ENCODE measurements at regions not wholly inside any gene's neighbourhood (a gene's known extent, or its start where the extent isn't known, plus 50 kb on each side); places are given as distances from the start of the nearest gene placed in this dataset.

GRCh38 chr20:56153926-56154325 is 94.6 kb upstream of the MC3R start:
- peaks cover 0 to 2% (median 0%) of the 10 kb centered on the region in 3 donors for H3K27me3 Mint-ChIP-seq (ENCODE audit: low read depth in 3 of 3)
- no peak for TF ChIP-seq CTCF (IDR thresholded peaks at IDR 0.05)
- H2AFZ ChIP-seq (ENCODE audit: insufficient read depth, low read depth, low read length, poor library complexity, severe bottlenecking), result no peak overlapping the region
- no peak overlapping the region for H3K27ac ChIP-seq (ENCODE audit: low read depth in 1 of 2, low read length in 2 of 2)
- no peak overlapping the region for H3K4me3 ChIP-seq (replicated peaks in 1 of 3; ENCODE audit: low read depth in 2 of 3, low read length in 3 of 3)
- H3K4me2 ChIP-seq (replicated peaks; ENCODE audit: extremely low read depth, low read length, poor library complexity, severe bottlenecking), result no peak overlapping the region
- no peak for DNase-seq
- intact Hi-C loops (cut with micrococcal nuclease), result no loop called here
- H3K9me3 ChIP-seq (replicated peaks in 1 of 2; ENCODE audit: control insufficient read depth in 1 of 2, insufficient read depth in 1 of 2, low read length in 2 of 2), result no peaks in the 10 kb centered on the region
- H3K27ac Mint-ChIP-seq, result no peak overlapping the region
- no peaks in the 10 kb centered on the region for H3K27me3 ChIP-seq (ENCODE audit: control insufficient read depth in 2 of 2, insufficient read depth in 2 of 2, low read length in 2 of 2)
- H3K4me1 Mint-ChIP-seq, result no peaks in the 10 kb centered on the region
- H4K20me1 ChIP-seq (ENCODE audit: insufficient read depth, low read length), result no peaks in the 10 kb centered on the region
- H3K4me3 Mint-ChIP-seq, result no peak overlapping the region
- peaks cover 0 to 3% (median 0%) of the 10 kb centered on the region in 7 donors for H3K9me3 Mint-ChIP-seq
- H3K36me3 ChIP-seq (replicated peaks in 1 of 2; ENCODE audit: control insufficient read depth in 1 of 2, insufficient read depth in 2 of 2, low read length in 2 of 2), result no peaks in the 10 kb centered on the region
- H3K9ac ChIP-seq (ENCODE audit: insufficient read depth, low read length, poor library complexity, severe bottlenecking), result no peak overlapping the region
- WGBS (ENCODE audit: insufficient coverage), result 89% methylated on average over 3 of the region's 5 CpGs
- no peaks in the 10 kb centered on the region for H3K36me3 Mint-ChIP-seq
- no peaks in the 10 kb centered on the region for H3K4me1 ChIP-seq (ENCODE audit: control insufficient read depth in 1 of 2, insufficient read depth in 2 of 2, low read length in 2 of 2)
- no peaks in the 10 kb centered on the region for H3K79me2 ChIP-seq (ENCODE audit: insufficient read depth, low read length)

GRCh38 chr20:56155625-56156024 is 92.9 kb upstream of the MC3R start:
- Histone ChIP-seq H3K27me3 (ENCODE audit: control insufficient read depth in 2 of 2, insufficient read depth in 2 of 2, low read length in 2 of 2) (no peaks in the 10 kb centered on the region), H3K9me3 (replicated peaks in 1 of 2; ENCODE audit: control insufficient read depth in 1 of 2, insufficient read depth in 1 of 2, low read length in 2 of 2) (no peaks in the 10 kb centered on the region), H3K27ac (ENCODE audit: low read depth in 1 of 2, low read length in 2 of 2) (no peak overlapping the region), H3K4me1 (ENCODE audit: control insufficient read depth in 1 of 2, insufficient read depth in 2 of 2, low read length in 2 of 2) (no peaks in the 10 kb centered on the region), H3K4me3 (replicated peaks in 1 of 3; ENCODE audit: low read depth in 2 of 3, low read length in 3 of 3) (no peak overlapping the region), H2AFZ (ENCODE audit: insufficient read depth, low read depth, low read length, poor library complexity, severe bottlenecking) (no peak overlapping the region), H3K9ac (ENCODE audit: insufficient read depth, low read length, poor library complexity, severe bottlenecking) (no peak overlapping the region), H3K4me2 (replicated peaks; ENCODE audit: extremely low read depth, low read length, poor library complexity, severe bottlenecking) (no peak overlapping the region), H4K20me1 (ENCODE audit: insufficient read depth, low read length) (no peaks in the 10 kb centered on the region), H3K36me3 (replicated peaks in 1 of 2; ENCODE audit: control insufficient read depth in 1 of 2, insufficient read depth in 2 of 2, low read length in 2 of 2) (no peaks in the 10 kb centered on the region), H3K79me2 (ENCODE audit: insufficient read depth, low read length) (no peaks in the 10 kb centered on the region)
- Mint-ChIP-seq H3K4me3 (no peak overlapping the region), H3K27ac (no peak overlapping the region), H3K27me3 (ENCODE audit: low read depth in 3 of 3) (peaks cover 0 to 2% (median 0%) of the 10 kb centered on the region in 3 donors), H3K4me1 (no peaks in the 10 kb centered on the region), H3K36me3 (no peaks in the 10 kb centered on the region), H3K9me3 (peaks cover 0 to 3% (median 0%) of the 10 kb centered on the region in 7 donors)
- no peak for DNase-seq
- intact Hi-C loops (cut with micrococcal nuclease), result no loop called here
- 86% methylated on average over 4 of the region's 5 CpGs for WGBS (ENCODE audit: insufficient coverage)
- no peak for TF ChIP-seq CTCF (IDR thresholded peaks at IDR 0.05)

Measured in CD14-positive monocyte (primary cell).